ENCODE measurements at regions not wholly inside any gene's neighbourhood (a gene's known extent, or its start where the extent isn't known, plus 50 kb on each side); places are given as distances from the start of the nearest gene placed in this dataset.
"Not testable (repeated sequence)": the region's sequence is repeated elsewhere in the genome, so short reads cannot be mapped to it uniquely, and the experiment has no call there.

- no peak for DNase-seq
These were observed 238.6 kb upstream of the ACTBL2 start for GRCh38 chr5:57721226-57721625.

GRCh38 chr5:57720656-57721055 lies 238.0 kb upstream of the ACTBL2 start:
- no peak for DNase-seq

GRCh38 chr5:57719216-57719615 lies 236.6 kb upstream of the ACTBL2 start:
- DNase-seq, result no peak

- DNase-seq, result no peak
These were observed 235.5 kb upstream of the ACTBL2 start for GRCh38 chr5:57718155-57718554.

- DNase-seq, result no peak
These were observed 234.9 kb upstream of the ACTBL2 start for GRCh38 chr5:57717555-57717954.

- no peak for DNase-seq
These were observed 234.1 kb upstream of the ACTBL2 start for GRCh38 chr5:57716661-57717060.

- DNase-seq, result no peak
These were observed 232.7 kb upstream of the ACTBL2 start for GRCh38 chr5:57715296-57715695.

GRCh38 chr5:57713535-57713934 lies 230.9 kb upstream of the ACTBL2 start:
- DNase-seq, result not testable (repeated sequence)

GRCh38 chr5:57711946-57712345 lies 229.3 kb upstream of the ACTBL2 start:
- DNase-seq, result no peak

GRCh38 chr5:57711471-57711870 lies 228.9 kb upstream of the ACTBL2 start:
- no peak for DNase-seq

GRCh38 chr5:57710126-57710525 lies 227.5 kb upstream of the ACTBL2 start:
- no peak for DNase-seq

GRCh38 chr5:57705769-57706168 lies 223.2 kb upstream of the ACTBL2 start:
- DNase-seq, result no peak

- no peak for DNase-seq
These were observed 221.1 kb upstream of the ACTBL2 start for GRCh38 chr5:57703721-57704120.

- DNase-seq, result no peak
These were observed 217.9 kb upstream of the ACTBL2 start for GRCh38 chr5:57700484-57700883.

- DNase-seq, result no peak
These were observed 217.5 kb upstream of the ACTBL2 start for GRCh38 chr5:57700072-57700471.

GRCh38 chr5:57698802-57699201 lies 216.2 kb upstream of the ACTBL2 start:
- DNase-seq, result no peak

GRCh38 chr5:57698086-57698485 lies 215.5 kb upstream of the ACTBL2 start:
- no peak for DNase-seq

- DNase-seq, result no peak
These were observed 214.4 kb upstream of the ACTBL2 start for GRCh38 chr5:57696825-57697570.

GRCh38 chr5:57696389-57696769 lies 213.8 kb upstream of the ACTBL2 start:
- no peak for DNase-seq

- no peak for DNase-seq
These were observed 213.2 kb upstream of the ACTBL2 start for GRCh38 chr5:57695706-57696388.

- no peak for DNase-seq
These were observed 212.6 kb upstream of the ACTBL2 start for GRCh38 chr5:57695179-57695578.

GRCh38 chr5:57693488-57694305 lies 211.1 kb upstream of the ACTBL2 start:
- DNase-seq, result no peak

GRCh38 chr5:57692582-57693487 lies 210.2 kb upstream of the ACTBL2 start:
- DNase-seq, result no peak

Measured in NCI-H2081 (cell line).